Embryonic facial prominence (tissue), 1 donor: ENCODE measurements at regions not wholly inside any gene's neighbourhood (a gene's known extent, or its start where the extent isn't known, plus 50 kb on each side); places are given as distances from the start of the nearest gene placed in this dataset.
"Not testable (repeated sequence)": the region's sequence is repeated elsewhere in the genome, so short reads cannot be mapped to it uniquely, and the experiment has no call there.

Experiments
- DNase-seq: peaks from one replicate; pipeline ENCODE4 v3.0.0-alpha.2; 2016; ENCODE audit errors: extremely low spot score

GRCh38 chr2:134019871-134020270 is 234.0 kb upstream of the MGAT5 start:
- DNase-seq, result no peak

GRCh38 chr2:134020608-134021007 is 233.3 kb upstream of the MGAT5 start:
- no peak for DNase-seq

GRCh38 chr2:134021830-134022524 is 231.9 kb upstream of the MGAT5 start:
- DNase-seq, result no peak

- no peak for DNase-seq
These were observed 230.0 kb upstream of the MGAT5 start for GRCh38 chr2:134023854-134024253.

GRCh38 chr2:134027980-134028379 is 225.9 kb upstream of the MGAT5 start:
- no peak for DNase-seq

GRCh38 chr2:134029418-134029817 is 224.5 kb upstream of the MGAT5 start:
- DNase-seq, result no peak

- DNase-seq, result no peak
These were observed 222.3 kb upstream of the MGAT5 start for GRCh38 chr2:134031539-134031938.

GRCh38 chr2:134035605-134036370 is 218.1 kb upstream of the MGAT5 start:
- DNase-seq, result no peak

GRCh38 chr2:134039912-134040581 is 213.8 kb upstream of the MGAT5 start:
- no peak for DNase-seq

- not testable (repeated sequence) for DNase-seq
These were observed 213.2 kb upstream of the MGAT5 start for GRCh38 chr2:134040626-134041172.

- DNase-seq, result no peak
These were observed 212.0 kb upstream of the MGAT5 start for GRCh38 chr2:134041877-134042276.

GRCh38 chr2:134043028-134043427 is 210.8 kb upstream of the MGAT5 start:
- DNase-seq, result not testable (repeated sequence)

- no peak for DNase-seq
These were observed 201.7 kb upstream of the MGAT5 start for GRCh38 chr2:134052173-134052572.

- DNase-seq, result no peak
These were observed 197.7 kb upstream of the MGAT5 start for GRCh38 chr2:134056173-134056572.

GRCh38 chr2:134061066-134061465 is 192.8 kb upstream of the MGAT5 start:
- DNase-seq, result not testable (repeated sequence)

- DNase-seq, result not testable (repeated sequence)
These were observed 191.6 kb upstream of the MGAT5 start for GRCh38 chr2:134062235-134062634.

GRCh38 chr2:134063916-134064315 is 190.0 kb upstream of the MGAT5 start:
- DNase-seq, result not testable (repeated sequence)

GRCh38 chr2:134070281-134070741 is 183.6 kb upstream of the MGAT5 start:
- DNase-seq, result no peak

- DNase-seq, result no peak
These were observed 181.5 kb upstream of the MGAT5 start for GRCh38 chr2:134072341-134072740.

GRCh38 chr2:134073023-134073422 is 180.8 kb upstream of the MGAT5 start:
- DNase-seq, result no peak

- no peak for DNase-seq
These were observed 179.3 kb upstream of the MGAT5 start for GRCh38 chr2:134074619-134075018.

- DNase-seq, result no peak
These were observed 178.7 kb upstream of the MGAT5 start for GRCh38 chr2:134075204-134075603.
